ENCODE measurements at regions not wholly inside any gene's neighbourhood (a gene's known extent, or its start where the extent isn't known, plus 50 kb on each side); places are given as distances from the start of the nearest gene placed in this dataset.

GRCh38 chr15:62881056-62881455 lies 161.5 kb upstream of the TPM1 start:
- TF ChIP-seq TAF1 (IDR thresholded peaks at IDR 0.05; ENCODE audit: low read depth, low read length) (no peak), POLR2A (IDR thresholded peaks at IDR 0.05; ENCODE audit: low read depth, low read length) (no peak), POLR2AphosphoS5 (IDR thresholded peaks at IDR 0.05; ENCODE audit: low read depth, low read length) (no peak), SPI1 (IDR thresholded peaks at IDR 0.05; ENCODE audit: low read depth, low read length) (no peak)
